Breast epithelium (tissue), 4 donors: ENCODE measurements at regions not wholly inside any gene's neighbourhood (a gene's known extent, or its start where the extent isn't known, plus 50 kb on each side); places are given as distances from the start of the nearest gene placed in this dataset.
"Not testable (repeated sequence)": the region's sequence is repeated elsewhere in the genome, so short reads cannot be mapped to it uniquely, and the experiment has no call there.

Experiments
- DNase-seq, 2 donors: peaks; one replicate each; pipeline ENCODE4 v3.0.0-alpha.2; 2019; ENCODE audit warnings: low spot score in 2 of 2
- H3K27ac ChIP-seq, 2 donors: fragments of 200-600 bp; sonication (generic) in 1 of 2; one replicate each; pipeline ENCODE4 v1.5.1; 2016 to 2019; ENCODE audit warnings: mild to moderate bottlenecking in 1 of 2
- H3K27me3 ChIP-seq, 2 donors: fragments of 200-600 bp; sonication (generic) in 1 of 2; one replicate each; pipeline versions ENCODE4 v1.5.1 to v1.6.0; 2017 to 2019; ENCODE audit warnings: control low read depth in 1 of 2, mild to moderate bottlenecking in 1 of 2
- H3K36me3 ChIP-seq: fragments of 200-600 bp; one replicate; pipeline ENCODE4 v1.5.1; 2019
- H3K4me1 ChIP-seq, 2 donors: fragments of 200-600 bp; sonication (generic); one replicate each; pipeline ENCODE4 v1.5.1; 2016 to 2019; ENCODE audit warnings: control low read depth in 1 of 2
- H3K4me3 ChIP-seq, 3 donors: fragments of 200-600 bp; sonication (generic); 1 replicate in 2 of 3; 2 replicates in 1 of 3; pipeline ENCODE4 v1.5.1; 2016 to 2019; ENCODE audit warnings: mild to moderate bottlenecking in 3 of 3, moderate library complexity in 2 of 3
- H3K9me3 ChIP-seq, 2 donors: fragments of 200-600 bp; sonication (generic) in 1 of 2; one replicate each; pipeline ENCODE4 v1.5.1; 2016 to 2019; ENCODE audit warnings: control low read depth in 1 of 2
- POLR2A ChIP-seq: fragments of 450-650 bp; IDR thresholded peaks from one replicate; pipeline ENCODE4 v1.6.1; 2016; ENCODE audit warnings: antibody characterized with exemption, mild to moderate bottlenecking, moderate library complexity
- POLR2AphosphoS5 ChIP-seq, 3 donors: sonication (generic); formaldehyde crosslinking; IDR thresholded peaks; one replicate each; pipeline ENCODE4 v1.6.1; 2017; ENCODE audit warnings: antibody characterized with exemption in 3 of 3
- intact Hi-C: fragments of 100-400 bp; cut with DNase I; formaldehyde crosslinking; loops from one replicate; pipeline ENCODE4 v1.15.1; 2023; ENCODE audit warnings: low total_unique reads
- TF ChIP-seq, protein P1 (sequence below), 3 donors: fragments of 450-650 bp; IDR thresholded peaks; one replicate each; pipeline ENCODE4 v1.5.1; 2016 to 2017; ENCODE audit warnings: antibody characterized with exemption in 3 of 3, mild to moderate bottlenecking in 3 of 3, moderate library complexity in 3 of 3

DNA sequence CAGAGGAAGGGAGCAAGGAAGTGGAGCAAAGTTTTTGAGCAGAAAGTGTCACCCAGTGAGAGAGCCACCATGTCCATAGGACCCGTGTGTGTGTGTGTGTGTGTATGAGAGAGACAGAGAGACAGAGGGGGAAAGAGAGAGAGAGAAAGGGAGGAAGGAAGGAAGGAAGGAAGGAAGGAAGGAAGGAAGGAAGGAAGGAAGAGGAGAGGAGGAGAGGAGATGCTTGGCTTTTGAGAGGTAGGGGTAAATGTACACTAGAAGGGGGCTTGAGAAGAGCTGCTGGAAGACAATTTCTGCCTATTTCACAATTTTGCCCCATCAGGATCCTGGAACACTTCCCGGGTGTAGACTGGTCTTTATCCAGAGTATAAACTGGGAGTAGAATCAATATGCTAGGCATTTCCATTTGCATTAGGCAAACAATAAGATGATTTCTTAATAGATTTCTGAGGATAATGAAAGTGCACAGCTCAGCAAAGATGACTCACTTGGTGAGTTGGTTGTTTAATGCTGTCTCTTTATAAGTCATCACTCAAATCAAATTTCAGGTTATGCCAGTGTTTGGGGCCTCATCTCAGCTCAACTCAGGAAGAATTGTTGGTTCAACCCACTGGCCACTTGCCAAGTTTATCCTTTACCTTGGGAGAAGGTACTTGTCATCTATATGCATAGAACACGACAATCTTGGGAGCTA lies 70.0 kb upstream of the FAM13C start:
- TF ChIP-seq POLR2AphosphoS5 (IDR thresholded peaks at IDR 0.05) (no peak), POLR2A (no peak)
- TF ChIP-seq, protein P1, sequence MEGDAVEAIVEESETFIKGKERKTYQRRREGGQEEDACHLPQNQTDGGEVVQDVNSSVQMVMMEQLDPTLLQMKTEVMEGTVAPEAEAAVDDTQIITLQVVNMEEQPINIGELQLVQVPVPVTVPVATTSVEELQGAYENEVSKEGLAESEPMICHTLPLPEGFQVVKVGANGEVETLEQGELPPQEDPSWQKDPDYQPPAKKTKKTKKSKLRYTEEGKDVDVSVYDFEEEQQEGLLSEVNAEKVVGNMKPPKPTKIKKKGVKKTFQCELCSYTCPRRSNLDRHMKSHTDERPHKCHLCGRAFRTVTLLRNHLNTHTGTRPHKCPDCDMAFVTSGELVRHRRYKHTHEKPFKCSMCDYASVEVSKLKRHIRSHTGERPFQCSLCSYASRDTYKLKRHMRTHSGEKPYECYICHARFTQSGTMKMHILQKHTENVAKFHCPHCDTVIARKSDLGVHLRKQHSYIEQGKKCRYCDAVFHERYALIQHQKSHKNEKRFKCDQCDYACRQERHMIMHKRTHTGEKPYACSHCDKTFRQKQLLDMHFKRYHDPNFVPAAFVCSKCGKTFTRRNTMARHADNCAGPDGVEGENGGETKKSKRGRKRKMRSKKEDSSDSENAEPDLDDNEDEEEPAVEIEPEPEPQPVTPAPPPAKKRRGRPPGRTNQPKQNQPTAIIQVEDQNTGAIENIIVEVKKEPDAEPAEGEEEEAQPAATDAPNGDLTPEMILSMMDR (IDR thresholded peaks at IDR 0.05) = no peak
- Histone ChIP-seq H3K27me3 (no peaks in the 10 kb centered on the region), H3K27ac (no peak overlapping the region), H3K4me3 (no peak overlapping the region), H3K4me1 (no peaks in the 10 kb centered on the region), H3K9me3 (no peaks in the 10 kb centered on the region), H3K36me3 (no peaks in the 10 kb centered on the region)
- no peak for DNase-seq
- intact Hi-C loops = no loop called here

DNA sequence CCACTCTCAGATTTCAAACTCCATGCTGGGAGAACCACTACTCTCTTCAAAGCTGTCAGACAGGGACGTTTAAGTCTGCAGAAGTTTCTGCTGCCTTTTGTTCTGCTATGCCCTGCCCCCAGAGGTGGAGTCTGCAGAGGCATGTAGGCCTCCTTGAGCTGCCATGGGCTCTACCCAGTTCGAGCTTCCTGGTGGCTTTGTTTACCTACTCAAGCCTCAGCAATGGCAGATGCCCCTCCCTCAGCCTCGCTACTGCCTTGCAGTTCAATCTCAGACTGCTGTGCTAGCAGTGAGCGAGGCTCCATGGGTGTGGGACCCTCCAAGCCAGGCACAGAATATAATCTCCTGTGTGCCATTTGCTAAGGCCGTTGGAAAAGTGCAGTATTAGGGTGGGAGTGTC lies 51.4 kb upstream of the FAM13C start:
- DNase-seq, H3K4me3 ChIP-seq, H3K9me3 ChIP-seq, H3K4me1 ChIP-seq, H3K27me3 ChIP-seq, H3K36me3 ChIP-seq, intact Hi-C loops, H3K27ac ChIP-seq: not testable (repeated sequence)
